Fibroblast of lung (primary cell): ENCODE measurements at regions not wholly inside any gene's neighbourhood (a gene's known extent, or its start where the extent isn't known, plus 50 kb on each side); places are given as distances from the start of the nearest gene placed in this dataset.

Experiments
- DNase-seq, 2 donors: peaks; one replicate each; pipeline versions ENCODE4 v3.0.0 to v3.0.0-alpha.2; 2010; ENCODE audit warnings: low read depth in 2 of 2
- H2AFZ ChIP-seq: 2 replicates; pipeline ENCODE4 v1.5.1; 2012; ENCODE audit warnings: low read length, control low read depth, inconsistent platforms
- H3K27ac ChIP-seq: 2 replicates; pipeline ENCODE4 v1.5.1; 2011; ENCODE audit warnings: low read length, control low read depth; ENCODE audit not compliant: insufficient read depth
- H3K27me3 ChIP-seq: 2 replicates; pipeline ENCODE4 v1.5.1; 2011; ENCODE audit warnings: mild to moderate bottlenecking, low read length; ENCODE audit not compliant: control insufficient read depth, insufficient read depth
- H3K36me3 ChIP-seq: 2 replicates; pipeline ENCODE4 v1.5.1; 2011; ENCODE audit warnings: low read length; ENCODE audit not compliant: control insufficient read depth, insufficient read depth
- H3K4me1 ChIP-seq: 2 replicates; pipeline ENCODE4 v1.5.1; 2011; ENCODE audit warnings: low read length; ENCODE audit not compliant: control insufficient read depth, insufficient read depth; ENCODE audit errors: extremely low read depth
- H3K4me2 ChIP-seq: 2 replicates; pipeline ENCODE4 v1.5.1; 2011; ENCODE audit warnings: low read length, control low read depth; ENCODE audit not compliant: insufficient read depth; ENCODE audit errors: extremely low read depth
- H3K4me3 ChIP-seq, 4 experiments: fragments of 200-600 bp in 1 of 4; sonication (generic) in 1 of 4; replicated peaks in 1 of 4; 2 replicates each; pipeline ENCODE4 v1.5.1; 2011 to 2016; ENCODE audit warnings: low read length in 4 of 4, low read depth in 3 of 4, mild to moderate bottlenecking in 3 of 4, control low read depth in 2 of 4, inconsistent platforms in 1 of 4, mixed read lengths in 1 of 4; ENCODE audit not compliant: insufficient read depth in 1 of 4; ENCODE audit errors: control extremely low read depth in 1 of 4
- H3K79me2 ChIP-seq: 2 replicates; pipeline ENCODE4 v1.5.1; 2012; ENCODE audit warnings: mild to moderate bottlenecking, low read length, inconsistent platforms; ENCODE audit not compliant: control insufficient read depth, insufficient read depth
- H3K9ac ChIP-seq: 2 replicates; pipeline ENCODE4 v1.5.1; 2011; ENCODE audit warnings: mild to moderate bottlenecking, low read length, control low read depth; ENCODE audit not compliant: insufficient read depth
- H3K9me3 ChIP-seq: 2 replicates; pipeline ENCODE4 v1.5.1; 2012; ENCODE audit warnings: low read depth, low read length; ENCODE audit not compliant: control insufficient read depth, insufficient read depth
- H4K20me1 ChIP-seq: 2 replicates; pipeline ENCODE4 v1.5.1; 2011; ENCODE audit warnings: low read length; ENCODE audit not compliant: control insufficient read depth, insufficient read depth; ENCODE audit errors: extremely low read depth
- CTCF ChIP-seq, 2 donors: IDR thresholded peaks in 1 of 2; conservative IDR thresholded peaks in 1 of 2; 1 replicate in 1 of 2; 2 replicates in 1 of 2; pipeline ENCODE4 v1.5.1; 2011 to 2012; ENCODE audit warnings: low read length in 2 of 2, control low read depth in 1 of 2, inconsistent platforms in 1 of 2, low read depth in 1 of 2, mild to moderate bottlenecking in 1 of 2
- EZH2 ChIP-seq: IDR thresholded peaks from 2 replicates; pipeline ENCODE4 v1.5.1; 2012; ENCODE audit warnings: low read length, control low read depth, mild to moderate bottlenecking; ENCODE audit errors: missing control alignments

- H3K9me3 ChIP-seq: no peaks in the 10 kb centered on the region
- no peak overlapping the region for H3K9ac ChIP-seq
- no peaks in the 10 kb centered on the region for H4K20me1 ChIP-seq
- TF ChIP-seq CTCF (conservative IDR thresholded peaks at IDR 0.05 in 1 of 2, IDR thresholded peaks at IDR 0.05 in 1 of 2; ENCODE audit: low read depth in 1 of 2, low read length in 2 of 2) (no peak), EZH2 (no peak)
- H2AFZ ChIP-seq: no peak overlapping the region
- H3K4me1 ChIP-seq: no peaks in the 10 kb centered on the region
- H3K79me2 ChIP-seq: no peaks in the 10 kb centered on the region
- H3K4me3 ChIP-seq: no peak overlapping the region
- no peak overlapping the region for H3K27ac ChIP-seq
- H3K27me3 ChIP-seq: no peaks in the 10 kb centered on the region
- H3K36me3 ChIP-seq: no peaks in the 10 kb centered on the region
- DNase-seq: no peak
- no peak overlapping the region for H3K4me2 ChIP-seq
Measured at GRCh38 chrX:69431420-69431819, 72.7 kb upstream of the NALF2 start.

- no peak overlapping the region for H3K27ac ChIP-seq
- DNase-seq: no peak
- no peak overlapping the region for H3K4me3 ChIP-seq
- no peak overlapping the region for H3K9ac ChIP-seq
- H3K4me1 ChIP-seq: no peaks in the 10 kb centered on the region
- H3K27me3 ChIP-seq: no peaks in the 10 kb centered on the region
- no peaks in the 10 kb centered on the region for H3K36me3 ChIP-seq
- H3K4me2 ChIP-seq: no peak overlapping the region
- H3K79me2 ChIP-seq: no peaks in the 10 kb centered on the region
- no peaks in the 10 kb centered on the region for H4K20me1 ChIP-seq
- TF ChIP-seq EZH2 (no peak), CTCF (conservative IDR thresholded peaks at IDR 0.05 in 1 of 2, IDR thresholded peaks at IDR 0.05 in 1 of 2; ENCODE audit: low read depth in 1 of 2, low read length in 2 of 2) (no peak)
- H2AFZ ChIP-seq: no peak overlapping the region
- no peaks in the 10 kb centered on the region for H3K9me3 ChIP-seq
Measured at GRCh38 chrX:69430785-69431184, 73.3 kb upstream of the NALF2 start.

GRCh38 chrX:69429339-69430015, 74.6 kb upstream of the NALF2 start:
- H4K20me1 ChIP-seq: no peaks in the 10 kb centered on the region
- no peaks in the 10 kb centered on the region for H3K4me1 ChIP-seq
- no peaks in the 10 kb centered on the region for H3K27me3 ChIP-seq

More at GRCh38 chrX:69429339-69430015, 74.6 kb upstream of the NALF2 start:
- Histone ChIP-seq H3K9ac (no peak overlapping the region), H3K9me3 (no peaks in the 10 kb centered on the region), H3K79me2 (no peaks in the 10 kb centered on the region), H3K27ac (no peak overlapping the region), H3K36me3 (no peaks in the 10 kb centered on the region), H3K4me3 (no peak overlapping the region), H3K4me2 (no peak overlapping the region), H2AFZ (no peak overlapping the region)
- DNase-seq: no peak
- TF ChIP-seq EZH2: no peak
- TF ChIP-seq CTCF (conservative IDR thresholded peaks at IDR 0.05 in 1 of 2, IDR thresholded peaks at IDR 0.05 in 1 of 2; ENCODE audit: low read depth in 1 of 2, low read length in 2 of 2): no peak
